Heart right ventricle (tissue), 16 donors: ENCODE measurements at regions not wholly inside any gene's neighbourhood (a gene's known extent, or its start where the extent isn't known, plus 50 kb on each side); places are given as distances from the start of the nearest gene placed in this dataset.

ENCODE experiments used
- ATAC-seq, 8 donors: fragments of 200-7000 bp; cut with Tn5 transposase; one replicate each; pipeline ENCODE4 v1.9.1; 2020; ENCODE audit warnings: mild to moderate bottlenecking in 8 of 8, moderate library complexity in 8 of 8, moderate number of reproducible peaks in 1 of 8
- DNase-seq, 2 donors: peaks; one replicate each; pipeline ENCODE4 v3.0.0-alpha.2; 2020
- H3K27ac ChIP-seq, 10 donors: fragments of 200-600 bp; sonication (generic) in 2 of 10; one replicate each; pipeline versions ENCODE4 v1.5.0 to v1.8.0; 2020 to 2022; ENCODE audit warnings: mild to moderate bottlenecking in 3 of 10
- H3K27me3 ChIP-seq, 7 donors: fragments of 200-600 bp; one replicate each; pipeline ENCODE4 v1.8.0; 2021 to 2022; ENCODE audit warnings: mild to moderate bottlenecking in 2 of 7
- H3K36me3 ChIP-seq, 9 donors: fragments of 200-600 bp; sonication (generic) in 1 of 9; one replicate each; pipeline versions ENCODE4 v1.5.0 to v1.8.0; 2020 to 2022; ENCODE audit warnings: mild to moderate bottlenecking in 2 of 9
- H3K4me1 ChIP-seq, 9 donors: fragments of 200-600 bp; sonication (generic) in 1 of 9; one replicate each; pipeline versions ENCODE4 v1.5.0 to v1.8.0; 2020 to 2022; ENCODE audit warnings: mild to moderate bottlenecking in 4 of 9
- H3K4me3 ChIP-seq, 10 donors: fragments of 200-600 bp; sonication (generic) in 2 of 10; one replicate each; pipeline versions ENCODE4 v1.5.0 to v1.8.0; 2020 to 2022; ENCODE audit warnings: mild to moderate bottlenecking in 7 of 10, moderate library complexity in 2 of 10
- H3K9me3 ChIP-seq, 11 donors: fragments of 200-600 bp in 10 of 11; sonication (generic) in 2 of 11; one replicate each; pipeline versions ENCODE4 v1.5.0 to v1.8.0; 2013 to 2022; ENCODE audit warnings: mild to moderate bottlenecking in 2 of 11, control low read depth in 1 of 11, moderate library complexity in 1 of 11
- WGBS, 2 donors: extraction: QIAGEN DNeasy Blood & Tissue Kit; methylation state at CpG; one replicate each; pipeline ENCODE4 v1.1.7; 2013; ENCODE audit warnings: inconsistent platforms in 1 of 2; 5-methylcytosine and 5-hydroxymethylcytosine counted together
- intact Hi-C, 10 donors: fragments of 100-400 bp; cut with DNase I; formaldehyde crosslinking; loops; one replicate each; pipeline versions ENCODE4 v1.11.1 to v1.14.2; 2022
- TF ChIP-seq, protein P1 (sequence below), 9 donors: fragments of 200-600 bp; sonication (generic) in 2 of 9; IDR thresholded peaks; one replicate each; pipeline versions ENCODE4 v1.5.0 to v1.8.0; 2021 to 2022; ENCODE audit warnings: antibody characterized with exemption in 9 of 9, mild to moderate bottlenecking in 5 of 9, moderate library complexity in 1 of 9
- donor health status: Arrhythmogenic right ventricular cardiomyopathy.
- donor health status: ischemic (EF 13 %, LVEDD 7.1; RV severe dilation, severe dysfunction).
- donor health status: healthy with polysubstance abuse.
- donor health status: DM: no; HTN: yes; CAD: no.
- donor health status: DM: no; HTN: no; CAD: no.
- donor health status: ischemic (EF 25% LVEDD 6.9; RV normal size, moderate dysfunction).
- donor health status: ischemic (EF 25% LVEDD 5.7; RV mildly dilated, moderate dysfunction).
- donor health status: healthy.
- donor health status: DM: yes; HTN: yes; CAD: no.
- donor health status: Ischemic cardiomyopathy.
- donor health status: ischemic (EF 35%, LVEDD 5.7; RV mildly dilated, moderate dysfunction).
- donor health status: nonischemic (EF 11% LVEDD 7.7; RV severe dilation, severe dysfunction).
- donor health status: DM: yes; HTN: yes; CAD: no.
- donor health status: PGD.
- donor health status: ischemic (EF 29% LVEDD 5.4; RV normal size, mild dysfunction).
- donor health status: nonischemic (EF 23%, LVEDD 6.1; RV moderate dilation, normal function).

GRCh38 chr11:24132471-24132870 lies 364.4 kb upstream of the LUZP2 start:
- WGBS, 2 donors = 59 to 76% methylated on average over 1 of the region's 1 CpG
- Histone ChIP-seq H3K27ac (no peak overlapping the region), H3K27me3 (no peaks in the 10 kb centered on the region), H3K36me3 (no peaks in the 10 kb centered on the region), H3K9me3 (no peaks in the 10 kb centered on the region), H3K4me3 (no peak overlapping the region), H3K4me1 (no peaks in the 10 kb centered on the region)
- ATAC-seq (no peak), DNase-seq (no peak)
- TF ChIP-seq, protein P1, sequence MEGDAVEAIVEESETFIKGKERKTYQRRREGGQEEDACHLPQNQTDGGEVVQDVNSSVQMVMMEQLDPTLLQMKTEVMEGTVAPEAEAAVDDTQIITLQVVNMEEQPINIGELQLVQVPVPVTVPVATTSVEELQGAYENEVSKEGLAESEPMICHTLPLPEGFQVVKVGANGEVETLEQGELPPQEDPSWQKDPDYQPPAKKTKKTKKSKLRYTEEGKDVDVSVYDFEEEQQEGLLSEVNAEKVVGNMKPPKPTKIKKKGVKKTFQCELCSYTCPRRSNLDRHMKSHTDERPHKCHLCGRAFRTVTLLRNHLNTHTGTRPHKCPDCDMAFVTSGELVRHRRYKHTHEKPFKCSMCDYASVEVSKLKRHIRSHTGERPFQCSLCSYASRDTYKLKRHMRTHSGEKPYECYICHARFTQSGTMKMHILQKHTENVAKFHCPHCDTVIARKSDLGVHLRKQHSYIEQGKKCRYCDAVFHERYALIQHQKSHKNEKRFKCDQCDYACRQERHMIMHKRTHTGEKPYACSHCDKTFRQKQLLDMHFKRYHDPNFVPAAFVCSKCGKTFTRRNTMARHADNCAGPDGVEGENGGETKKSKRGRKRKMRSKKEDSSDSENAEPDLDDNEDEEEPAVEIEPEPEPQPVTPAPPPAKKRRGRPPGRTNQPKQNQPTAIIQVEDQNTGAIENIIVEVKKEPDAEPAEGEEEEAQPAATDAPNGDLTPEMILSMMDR (IDR thresholded peaks at IDR 0.05) = no peak
- intact Hi-C loops = no loop called here

- Histone ChIP-seq H3K27me3 (no peaks in the 10 kb centered on the region), H3K9me3 (no peaks in the 10 kb centered on the region), H3K4me3 (no peak overlapping the region), H3K36me3 (no peaks in the 10 kb centered on the region), H3K27ac (no peak overlapping the region), H3K4me1 (no peaks in the 10 kb centered on the region)
- DNase-seq (no peak), ATAC-seq (no peak)
- intact Hi-C loops = no loop called here
- TF ChIP-seq, protein P1 (IDR thresholded peaks at IDR 0.05) = no peak
These were observed 361.8 kb upstream of the LUZP2 start for GRCh38 chr11:24134879-24135589.

GRCh38 chr11:24142062-24142461 lies 354.8 kb upstream of the LUZP2 start:
- no peaks in the 10 kb centered on the region for H3K4me1 ChIP-seq
- 79 to 86% methylated on average over 4 of the region's 4 CpGs for WGBS, 2 donors
- H3K36me3 ChIP-seq = no peaks in the 10 kb centered on the region
- TF ChIP-seq, protein P1 (IDR thresholded peaks at IDR 0.05) = no peak
- H3K4me3 ChIP-seq = no peak overlapping the region
- intact Hi-C loops = no loop called here
- H3K27ac ChIP-seq = no peak overlapping the region
- H3K9me3 ChIP-seq = peaks cover 0 to 12% (median 0%) of the 10 kb centered on the region in 11 donors
- no peaks in the 10 kb centered on the region for H3K27me3 ChIP-seq
- no peak for ATAC-seq
- DNase-seq = no peak

- DNase-seq = no peak
These were observed 351.4 kb upstream of the LUZP2 start for GRCh38 chr11:24145411-24145810.

More at GRCh38 chr11:24145411-24145810, 351.4 kb upstream of the LUZP2 start:
- TF ChIP-seq, protein P1 (IDR thresholded peaks at IDR 0.05) = no peak
- Histone ChIP-seq H3K27me3 (no peaks in the 10 kb centered on the region), H3K9me3 (peaks cover 0 to 12% (median 0%) of the 10 kb centered on the region in 11 donors), H3K4me1 (no peaks in the 10 kb centered on the region), H3K27ac (no peak overlapping the region), H3K36me3 (no peaks in the 10 kb centered on the region), H3K4me3 (no peak overlapping the region)
- intact Hi-C loops = no loop called here
- 46 to 67% methylated on average over 5 of the region's 5 CpGs for WGBS, 2 donors
- ATAC-seq = no peak
